ENCODE measurements at regions not wholly inside any gene's neighbourhood (a gene's known extent, or its start where the extent isn't known, plus 50 kb on each side); places are given as distances from the start of the nearest gene placed in this dataset.

DNA sequence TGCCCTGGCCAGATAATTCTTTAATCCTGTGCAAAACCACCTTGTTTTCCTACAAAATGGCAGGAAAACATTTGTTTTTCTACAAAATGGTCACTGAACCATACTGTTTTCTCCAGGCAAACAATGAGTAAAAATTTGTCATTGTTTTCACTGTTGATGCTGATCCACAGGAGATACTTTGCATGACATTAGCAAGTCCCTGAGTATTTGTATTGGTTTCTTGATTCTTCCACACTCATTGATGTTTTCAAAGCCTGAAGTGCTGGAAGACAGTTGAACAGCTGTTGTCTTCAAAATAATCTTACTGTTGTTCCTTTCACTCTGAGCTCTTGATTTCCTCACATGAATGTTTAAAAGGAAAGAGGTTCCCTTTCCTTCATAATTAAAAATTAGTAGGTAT, 123.1 kb upstream of the HTR2A start:
- Histone ChIP-seq H3K4me3 (ENCODE audit: control insufficient read depth in 2 of 3, extremely low read depth in 1 of 3, insufficient read depth in 2 of 3, low read depth in 1 of 3, low read length in 3 of 3) (no peak overlapping the region), H4K20me1 (ENCODE audit: control insufficient read depth, extremely low read depth, insufficient read depth, low read length) (no peaks in the 10 kb centered on the region), H3K27me3 (ENCODE audit: control insufficient read depth, extremely low read depth, insufficient read depth, low read length) (peaks cover 19% of the 10 kb centered on the region), H2AFZ (ENCODE audit: control insufficient read depth, low read length) (no peak overlapping the region), H3K36me3 (ENCODE audit: control insufficient read depth in 2 of 2, extremely low read depth in 1 of 2, insufficient read depth in 2 of 2, low read length in 2 of 2) (no peaks in the 10 kb centered on the region), H3K4me2 (ENCODE audit: control insufficient read depth, extremely low read depth, insufficient read depth, low read depth, low read length) (no peak overlapping the region), H3K9me1 (ENCODE audit: control insufficient read depth, extremely low read depth, insufficient read depth, low read length) (no peaks in the 10 kb centered on the region), H3K4me1 (ENCODE audit: control insufficient read depth, extremely low read depth, insufficient read depth, low read length) (no peaks in the 10 kb centered on the region), H3K9ac (ENCODE audit: control insufficient read depth, extremely low read depth, insufficient read depth, low read length) (no peak overlapping the region), H3K27ac (ENCODE audit: control insufficient read depth, insufficient read depth, low read length) (no peak overlapping the region), H3K9me3 (ENCODE audit: control insufficient read depth, low read depth, low read length) (no peaks in the 10 kb centered on the region), H3K79me2 (ENCODE audit: control insufficient read depth, insufficient read depth, low read length) (no peaks in the 10 kb centered on the region)
- TF ChIP-seq, protein P1, sequence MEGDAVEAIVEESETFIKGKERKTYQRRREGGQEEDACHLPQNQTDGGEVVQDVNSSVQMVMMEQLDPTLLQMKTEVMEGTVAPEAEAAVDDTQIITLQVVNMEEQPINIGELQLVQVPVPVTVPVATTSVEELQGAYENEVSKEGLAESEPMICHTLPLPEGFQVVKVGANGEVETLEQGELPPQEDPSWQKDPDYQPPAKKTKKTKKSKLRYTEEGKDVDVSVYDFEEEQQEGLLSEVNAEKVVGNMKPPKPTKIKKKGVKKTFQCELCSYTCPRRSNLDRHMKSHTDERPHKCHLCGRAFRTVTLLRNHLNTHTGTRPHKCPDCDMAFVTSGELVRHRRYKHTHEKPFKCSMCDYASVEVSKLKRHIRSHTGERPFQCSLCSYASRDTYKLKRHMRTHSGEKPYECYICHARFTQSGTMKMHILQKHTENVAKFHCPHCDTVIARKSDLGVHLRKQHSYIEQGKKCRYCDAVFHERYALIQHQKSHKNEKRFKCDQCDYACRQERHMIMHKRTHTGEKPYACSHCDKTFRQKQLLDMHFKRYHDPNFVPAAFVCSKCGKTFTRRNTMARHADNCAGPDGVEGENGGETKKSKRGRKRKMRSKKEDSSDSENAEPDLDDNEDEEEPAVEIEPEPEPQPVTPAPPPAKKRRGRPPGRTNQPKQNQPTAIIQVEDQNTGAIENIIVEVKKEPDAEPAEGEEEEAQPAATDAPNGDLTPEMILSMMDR (optimal IDR thresholded peaks at IDR 0.05 in 1 of 3, IDR thresholded peaks at IDR 0.05 in 1 of 3, conservative IDR thresholded peaks at IDR 0.05 in 1 of 3; ENCODE audit: extremely low read depth in 1 of 3, insufficient read depth in 2 of 3, low read length in 3 of 3) = no peak
- TF ChIP-seq EZH2 (IDR thresholded peaks at IDR 0.05; ENCODE audit: low read length) = no peak
- DNase-seq (ENCODE audit: low read depth, low spot score) = no peak
- FAIRE-seq = no peak
- dilution Hi-C loops (cut with MboI; ENCODE audit: extremely low pct_ligation_motif_present, low sequenced_read_pairs) = no loop called here

DNA sequence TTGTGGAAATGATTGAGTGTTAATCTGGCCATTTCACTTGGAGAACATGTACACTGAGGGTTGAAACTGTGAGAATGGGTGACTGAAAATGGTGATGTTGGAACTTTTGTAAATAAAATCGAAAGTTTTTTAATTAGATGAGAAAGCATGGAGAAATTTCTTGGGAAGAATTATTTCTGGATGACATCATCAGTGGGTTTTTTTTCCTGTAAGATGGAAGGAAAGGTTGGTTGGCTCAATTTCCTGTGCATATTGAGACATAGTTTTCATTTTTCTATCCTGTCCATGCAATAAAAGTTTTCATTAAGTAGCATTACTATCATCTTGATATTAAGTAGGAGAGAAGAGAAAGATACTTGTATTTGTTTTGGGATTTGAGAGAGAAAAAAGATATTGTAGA, 120.6 kb upstream of the HTR2A start:
- Histone ChIP-seq H3K27me3 (ENCODE audit: control insufficient read depth, extremely low read depth, insufficient read depth, low read length) (no peaks in the 10 kb centered on the region), H3K36me3 (ENCODE audit: control insufficient read depth in 2 of 2, extremely low read depth in 1 of 2, insufficient read depth in 2 of 2, low read length in 2 of 2) (no peaks in the 10 kb centered on the region), H3K79me2 (ENCODE audit: control insufficient read depth, insufficient read depth, low read length) (no peaks in the 10 kb centered on the region), H3K9me1 (ENCODE audit: control insufficient read depth, extremely low read depth, insufficient read depth, low read length) (no peaks in the 10 kb centered on the region), H2AFZ (ENCODE audit: control insufficient read depth, low read length) (no peak overlapping the region), H3K4me1 (ENCODE audit: control insufficient read depth, extremely low read depth, insufficient read depth, low read length) (no peaks in the 10 kb centered on the region), H4K20me1 (ENCODE audit: control insufficient read depth, extremely low read depth, insufficient read depth, low read length) (no peaks in the 10 kb centered on the region), H3K4me3 (ENCODE audit: control insufficient read depth in 2 of 3, extremely low read depth in 1 of 3, insufficient read depth in 2 of 3, low read depth in 1 of 3, low read length in 3 of 3) (no peak overlapping the region), H3K4me2 (ENCODE audit: control insufficient read depth, extremely low read depth, insufficient read depth, low read depth, low read length) (no peak overlapping the region), H3K9me3 (ENCODE audit: control insufficient read depth, low read depth, low read length) (no peaks in the 10 kb centered on the region), H3K27ac (ENCODE audit: control insufficient read depth, insufficient read depth, low read length) (no peak overlapping the region), H3K9ac (ENCODE audit: control insufficient read depth, extremely low read depth, insufficient read depth, low read length) (no peak overlapping the region)
- TF ChIP-seq EZH2 (IDR thresholded peaks at IDR 0.05; ENCODE audit: low read length) = no peak
- TF ChIP-seq, protein P1 (optimal IDR thresholded peaks at IDR 0.05 in 1 of 3, IDR thresholded peaks at IDR 0.05 in 1 of 3, conservative IDR thresholded peaks at IDR 0.05 in 1 of 3; ENCODE audit: extremely low read depth in 1 of 3, insufficient read depth in 2 of 3, low read length in 3 of 3) = no peak
- DNase-seq (ENCODE audit: low read depth, low spot score) = no peak
- dilution Hi-C loops (cut with MboI; ENCODE audit: extremely low pct_ligation_motif_present, low sequenced_read_pairs) = no loop called here
- FAIRE-seq = no peak
